NCI-H1092 treated with DMSO at 0.1 percent for 48 hours (cell line): ENCODE measurements at regions not wholly inside any gene's neighbourhood (a gene's known extent, or its start where the extent isn't known, plus 50 kb on each side); places are given as distances from the start of the nearest gene placed in this dataset.
"Not testable (repeated sequence)": the region's sequence is repeated elsewhere in the genome, so short reads cannot be mapped to it uniquely, and the experiment has no call there.

ENCODE experiments used
- DNase-seq: peaks from one replicate; lab custom pipeline; 2025; lab: John Stamatoyannopoulos, UW

GRCh38 chr20:12455148-12455547 lies 537.5 kb downstream of the BTBD3 start:
- no peak for DNase-seq

- no peak for DNase-seq
Observed at GRCh38 chr20:12458241-12458640, 540.5 kb downstream of the BTBD3 start.

- no peak for DNase-seq
Observed at GRCh38 chr20:12464036-12464435, 544.7 kb upstream of the SPTLC3 start.

- DNase-seq, result no peak
Observed at GRCh38 chr20:12466915-12467314, 541.9 kb upstream of the SPTLC3 start.

- peak; percentile 73 for DNase-seq
Observed at GRCh38 chr20:12467758-12468157, 541.0 kb upstream of the SPTLC3 start.

- no peak for DNase-seq
Observed at GRCh38 chr20:12482661-12483060, 526.1 kb upstream of the SPTLC3 start.

- DNase-seq, result no peak
Observed at GRCh38 chr20:12502443-12502842, 506.3 kb upstream of the SPTLC3 start.

GRCh38 chr20:12504779-12505178 lies 504.0 kb upstream of the SPTLC3 start:
- no peak for DNase-seq

GRCh38 chr20:12511499-12511898 lies 497.3 kb upstream of the SPTLC3 start:
- no peak for DNase-seq

- DNase-seq, result no peak
Observed at GRCh38 chr20:12512755-12513154, 496.0 kb upstream of the SPTLC3 start.

GRCh38 chr20:12528104-12528503 lies 480.7 kb upstream of the SPTLC3 start:
- DNase-seq, result no peak

- DNase-seq, result no peak
Observed at GRCh38 chr20:12528591-12529041, 480.2 kb upstream of the SPTLC3 start.

- no peak for DNase-seq
Observed at GRCh38 chr20:12531626-12532025, 477.1 kb upstream of the SPTLC3 start.

GRCh38 chr20:12535316-12535715 lies 473.5 kb upstream of the SPTLC3 start:
- no peak for DNase-seq

GRCh38 chr20:12535770-12536169 lies 473.0 kb upstream of the SPTLC3 start:
- no peak for DNase-seq

- no peak for DNase-seq
Observed at GRCh38 chr20:12554426-12554825, 454.3 kb upstream of the SPTLC3 start.

GRCh38 chr20:12555369-12555768 lies 453.4 kb upstream of the SPTLC3 start:
- DNase-seq, result no peak

GRCh38 chr20:12555849-12556248 lies 452.9 kb upstream of the SPTLC3 start:
- DNase-seq, result not testable (repeated sequence)

GRCh38 chr20:12557224-12557623 lies 451.5 kb upstream of the SPTLC3 start:
- no peak for DNase-seq

GRCh38 chr20:12564979-12565378 lies 443.8 kb upstream of the SPTLC3 start:
- DNase-seq, result no peak

GRCh38 chr20:12566596-12566995 lies 442.2 kb upstream of the SPTLC3 start:
- no peak for DNase-seq

- DNase-seq, result peak; percentile 66
Observed at GRCh38 chr20:12570371-12570770, 438.4 kb upstream of the SPTLC3 start.

- no peak for DNase-seq
Observed at GRCh38 chr20:12573442-12573841, 435.3 kb upstream of the SPTLC3 start.

GRCh38 chr20:12575352-12576095 lies 433.2 kb upstream of the SPTLC3 start:
- no peak for DNase-seq
